ENCODE measurements at regions not wholly inside any gene's neighbourhood (a gene's known extent, or its start where the extent isn't known, plus 50 kb on each side); places are given as distances from the start of the nearest gene placed in this dataset.
"Not testable (repeated sequence)": the region's sequence is repeated elsewhere in the genome, so short reads cannot be mapped to it uniquely, and the experiment has no call there.

GRCh38 chr1:149418782-149419181 is 56.1 kb upstream of the NBPF19 start:
- not testable (repeated sequence) for TF ChIP-seq CTCF (IDR thresholded peaks at IDR 0.05); EP300 (IDR thresholded peaks at IDR 0.05; ENCODE audit: low read depth); POLR2A (IDR thresholded peaks at IDR 0.05); POLR2AphosphoS5 (IDR thresholded peaks at IDR 0.05)
